Fibroblast of lung (primary cell): ENCODE measurements at regions not wholly inside any gene's neighbourhood (a gene's known extent, or its start where the extent isn't known, plus 50 kb on each side); places are given as distances from the start of the nearest gene placed in this dataset.

Experiments used
- EZH2 ChIP-seq: IDR thresholded peaks from 2 replicates; pipeline ENCODE4 v1.5.1; 2012; ENCODE audit warnings: low read length, control low read depth, mild to moderate bottlenecking; ENCODE audit errors: missing control alignments
- TF ChIP-seq, protein P1 (sequence below), 2 donors: IDR thresholded peaks in 1 of 2; conservative IDR thresholded peaks in 1 of 2; 1 replicate in 1 of 2; 2 replicates in 1 of 2; pipeline ENCODE4 v1.5.1; 2011 to 2012; ENCODE audit warnings: low read length in 2 of 2, control low read depth in 1 of 2, inconsistent platforms in 1 of 2, low read depth in 1 of 2, mild to moderate bottlenecking in 1 of 2

DNA sequence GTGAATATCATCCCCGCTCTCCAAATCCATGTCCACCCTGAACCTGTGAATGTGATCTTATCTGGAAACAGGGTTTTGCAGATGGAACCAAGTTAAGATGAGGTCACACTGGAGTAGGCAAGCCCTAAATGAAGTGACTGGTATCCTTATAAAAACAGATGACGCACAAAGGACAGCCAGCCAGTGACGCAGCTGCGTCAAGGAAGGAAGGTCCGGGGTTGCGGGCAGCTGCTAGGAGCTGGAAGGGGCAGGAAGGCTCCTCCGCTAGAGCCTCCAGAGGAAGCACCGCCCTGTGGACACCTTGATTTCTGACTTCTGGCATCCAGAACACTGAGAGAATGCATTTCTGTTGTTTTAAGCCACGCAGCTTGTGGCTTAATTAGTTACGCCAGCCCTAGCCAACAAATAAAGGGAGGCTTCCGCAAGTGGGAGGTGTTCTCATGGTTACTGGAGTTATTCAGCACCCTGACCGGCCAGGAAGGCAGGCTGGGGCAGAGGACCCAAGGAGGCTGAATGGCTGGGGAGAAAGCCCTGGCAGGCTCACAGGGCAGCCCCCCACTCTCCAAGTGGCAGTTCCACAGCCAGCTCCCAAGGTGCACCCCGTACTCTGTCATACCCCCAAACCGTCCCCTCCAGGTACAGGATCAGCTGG lies 127.6 kb upstream of the NCOR2 start:
- TF ChIP-seq EZH2, result no peak
- TF ChIP-seq, protein P1, sequence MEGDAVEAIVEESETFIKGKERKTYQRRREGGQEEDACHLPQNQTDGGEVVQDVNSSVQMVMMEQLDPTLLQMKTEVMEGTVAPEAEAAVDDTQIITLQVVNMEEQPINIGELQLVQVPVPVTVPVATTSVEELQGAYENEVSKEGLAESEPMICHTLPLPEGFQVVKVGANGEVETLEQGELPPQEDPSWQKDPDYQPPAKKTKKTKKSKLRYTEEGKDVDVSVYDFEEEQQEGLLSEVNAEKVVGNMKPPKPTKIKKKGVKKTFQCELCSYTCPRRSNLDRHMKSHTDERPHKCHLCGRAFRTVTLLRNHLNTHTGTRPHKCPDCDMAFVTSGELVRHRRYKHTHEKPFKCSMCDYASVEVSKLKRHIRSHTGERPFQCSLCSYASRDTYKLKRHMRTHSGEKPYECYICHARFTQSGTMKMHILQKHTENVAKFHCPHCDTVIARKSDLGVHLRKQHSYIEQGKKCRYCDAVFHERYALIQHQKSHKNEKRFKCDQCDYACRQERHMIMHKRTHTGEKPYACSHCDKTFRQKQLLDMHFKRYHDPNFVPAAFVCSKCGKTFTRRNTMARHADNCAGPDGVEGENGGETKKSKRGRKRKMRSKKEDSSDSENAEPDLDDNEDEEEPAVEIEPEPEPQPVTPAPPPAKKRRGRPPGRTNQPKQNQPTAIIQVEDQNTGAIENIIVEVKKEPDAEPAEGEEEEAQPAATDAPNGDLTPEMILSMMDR (conservative IDR thresholded peaks at IDR 0.05 in 1 of 2, IDR thresholded peaks at IDR 0.05 in 1 of 2; ENCODE audit: low read depth in 1 of 2, low read length in 2 of 2), result no peak
